ENCODE measurements at regions not wholly inside any gene's neighbourhood (a gene's known extent, or its start where the extent isn't known, plus 50 kb on each side); places are given as distances from the start of the nearest gene placed in this dataset.

- H3K79me2 ChIP-seq (ENCODE audit: low read length) = no peaks in the 10 kb centered on the region
- POLR2A ChIA-PET (ENCODE audit: unreplicated experiment) = no interaction called here
- no peaks in the 10 kb centered on the region for H3F3A ChIP-seq (ENCODE audit: low read length, unreplicated experiment)
- no peaks in the 10 kb centered on the region for H3K36me3 ChIP-seq (ENCODE audit: low read depth, low read length)
- no peak overlapping the region for H3K4me3 ChIP-seq (ENCODE audit: low read length)
- TF ChIP-seq EZH2phosphoT487 (IDR thresholded peaks at IDR 0.05; ENCODE audit: borderline replicate concordance, low read length) = no peak
- no peak for TF ChIP-seq EZH2 (IDR thresholded peaks at IDR 0.05; ENCODE audit: low read length, unreplicated experiment)
- no peak for TF ChIP-seq CTCF (conservative IDR thresholded peaks at IDR 0.05; ENCODE audit: low read depth, low read length)
- H3K9ac ChIP-seq (ENCODE audit: low read length) = no peak overlapping the region
- no peaks in the 10 kb centered on the region for H3K9me3 ChIP-seq (ENCODE audit: low read length)
- CTCF ChIA-PET = no interaction called here
- no peaks in the 10 kb centered on the region for H3K9me2 ChIP-seq (replicated peaks; ENCODE audit: low read length)
- ATAC-seq = no peak
- H3K27ac ChIP-seq (ENCODE audit: low read length) = no peak overlapping the region
- no peak overlapping the region for H2AFZ ChIP-seq (ENCODE audit: low read length)
- intact Hi-C loops (cut with micrococcal nuclease) = no loop called here
- H3K27me3 ChIP-seq (ENCODE audit: low read length) = peaks cover 14% of the 10 kb centered on the region; the same call in 1 of the 2 replicates
- no peak for DNase-seq
- no peak overlapping the region for H3K4me2 ChIP-seq (ENCODE audit: low read length)
- no TSS peak for BruUV-seq (replicated peaks)
- H4K20me1 ChIP-seq (ENCODE audit: low read length) = no peaks in the 10 kb centered on the region
- peaks cover 4% of the 10 kb centered on the region; the same call in 1 of the 2 replicates for H3K4me1 ChIP-seq (ENCODE audit: insufficient read depth, low read length)
These were observed 583.5 kb downstream of the MED13L start for GRCh38 chr12:115693970-115694369.

GRCh38 chr12:115691123-115691522, 586.4 kb downstream of the MED13L start:
- TF ChIP-seq CTCF (conservative IDR thresholded peaks at IDR 0.05; ENCODE audit: low read depth, low read length) (no peak), EZH2 (IDR thresholded peaks at IDR 0.05; ENCODE audit: low read length, unreplicated experiment) (no peak), EZH2phosphoT487 (IDR thresholded peaks at IDR 0.05; ENCODE audit: borderline replicate concordance, low read length) (no peak)
- BruUV-seq (replicated peaks) = no TSS peak
- Histone ChIP-seq H2AFZ (ENCODE audit: low read length) (no peak overlapping the region), H3K27ac (ENCODE audit: low read length) (no peak overlapping the region), H3K27me3 (ENCODE audit: low read length) (peaks cover 25% of the 10 kb centered on the region), H4K20me1 (ENCODE audit: low read length) (no peaks in the 10 kb centered on the region), H3K9me2 (replicated peaks; ENCODE audit: low read length) (no peaks in the 10 kb centered on the region), H3K9ac (ENCODE audit: low read length) (no peak overlapping the region), H3K9me3 (ENCODE audit: low read length) (no peaks in the 10 kb centered on the region), H3K4me2 (ENCODE audit: low read length) (no peak overlapping the region), H3F3A (ENCODE audit: low read length, unreplicated experiment) (no peaks in the 10 kb centered on the region), H3K4me3 (ENCODE audit: low read length) (no peak overlapping the region), H3K36me3 (ENCODE audit: low read depth, low read length) (no peaks in the 10 kb centered on the region), H3K79me2 (ENCODE audit: low read length) (no peaks in the 10 kb centered on the region), H3K4me1 (ENCODE audit: insufficient read depth, low read length) (peaks cover 4% of the 10 kb centered on the region; the same call in 1 of the 2 replicates)
- ATAC-seq (peak; percentile 64), DNase-seq (peak; percentile 41)
- intact Hi-C loops (cut with micrococcal nuclease) = no loop called here
- ChIA-PET CTCF (no interaction called here), POLR2A (ENCODE audit: unreplicated experiment) (no interaction called here)

GRCh38 chr12:115687094-115687493, 590.4 kb downstream of the MED13L start:
- Histone ChIP-seq H2AFZ (ENCODE audit: low read length) (no peak overlapping the region), H3K9me3 (ENCODE audit: low read length) (no peaks in the 10 kb centered on the region), H3K79me2 (ENCODE audit: low read length) (no peaks in the 10 kb centered on the region), H4K20me1 (ENCODE audit: low read length) (no peaks in the 10 kb centered on the region), H3K4me2 (ENCODE audit: low read length) (no peak overlapping the region), H3K36me3 (ENCODE audit: low read depth, low read length) (no peaks in the 10 kb centered on the region), H3K27ac (ENCODE audit: low read length) (no peak overlapping the region), H3K4me1 (ENCODE audit: insufficient read depth, low read length) (peaks cover 4% of the 10 kb centered on the region; the same call in 1 of the 2 replicates), H3K4me3 (ENCODE audit: low read length) (no peak overlapping the region), H3K27me3 (ENCODE audit: low read length) (peaks cover 35% of the 10 kb centered on the region), H3K9me2 (replicated peaks; ENCODE audit: low read length) (no peaks in the 10 kb centered on the region), H3K9ac (ENCODE audit: low read length) (no peak overlapping the region), H3F3A (ENCODE audit: low read length, unreplicated experiment) (no peaks in the 10 kb centered on the region)
- DNase-seq (no peak), ATAC-seq (no peak)
- intact Hi-C loops (cut with micrococcal nuclease) = no loop called here
- POLR2A ChIA-PET (ENCODE audit: unreplicated experiment) = interaction anchor here (0.6 kb wide), 1 partner anchor 101 kb away, joined by 13 read pairs; no protein-coding TSS in a partner anchor
- TF ChIP-seq EZH2phosphoT487 (IDR thresholded peaks at IDR 0.05; ENCODE audit: borderline replicate concordance, low read length) = no peak
- BruUV-seq (replicated peaks) = no TSS peak
- CTCF ChIA-PET = no interaction called here
